Endothelial cell of umbilical vein (primary cell): ENCODE measurements at regions not wholly inside any gene's neighbourhood (a gene's known extent, or its start where the extent isn't known, plus 50 kb on each side); places are given as distances from the start of the nearest gene placed in this dataset.

Experiments
- BruUV-seq: library from RNA; stranded (reverse); fragments of 400-500 nt; replicated peaks from 2 replicates; lab custom pipeline; 2021; lab: Mats Ljungman, UMichigan
- CTCF ChIA-PET: fragments of 300-600, 350-600 bp; sonication (Branson Sonifier 250); formaldehyde crosslinking; loops from one replicate; lab custom pipeline; 2021; ENCODE audit warnings: antibody characterized with exemption, inconsistent platforms; lab: Charles Lee
- POLR2A ChIA-PET: fragments of 300-600, 350-600 bp; sonication (Branson Sonifier 250); formaldehyde crosslinking; loops from one replicate; lab custom pipeline; 2021; ENCODE audit warnings: antibody characterized with exemption, inconsistent platforms; lab: Charles Lee
- DNase-seq: peaks from one replicate; pipeline ENCODE4 v3.0.0-alpha.2; 2011; ENCODE audit warnings: low read depth, low spot score
- FAIRE-seq: peaks from 2 replicates; lab custom pipeline; 2011; peaks lifted over from hg19 to GRCh38; lab: Jason Lieb, UNC
- H2AFZ ChIP-seq: 2 replicates; pipeline ENCODE4 v1.6.0; 2012; ENCODE audit warnings: low read depth, low read length, control low read depth, inconsistent platforms
- H3K27ac ChIP-seq: 2 replicates; pipeline ENCODE4 v1.5.1; 2011; ENCODE audit warnings: low read depth, mild to moderate bottlenecking, control low read depth, low read length, moderate library complexity; ENCODE audit not compliant: insufficient read depth
- H3K27me3 ChIP-seq, 2 experiments: 2 replicates each; pipeline versions ENCODE4 v1.6.0 to v1.6.1; 2011; ENCODE audit warnings: low read length in 2 of 2, mixed read lengths in 1 of 2; ENCODE audit not compliant: control insufficient read depth in 2 of 2, insufficient read depth in 2 of 2
- H3K36me3 ChIP-seq, 2 experiments: 2 replicates in 1 of 2; 3 replicates in 1 of 2; pipeline ENCODE4 v1.5.1; 2011; ENCODE audit warnings: low read length in 2 of 2, mild to moderate bottlenecking in 1 of 2, moderate library complexity in 1 of 2; ENCODE audit not compliant: control insufficient read depth in 2 of 2, insufficient read depth in 2 of 2; ENCODE audit errors: extremely low read depth in 1 of 2
- H3K4me1 ChIP-seq: 3 replicates; pipeline ENCODE4 v1.5.1; 2011; ENCODE audit warnings: mild to moderate bottlenecking, low read length; ENCODE audit not compliant: control insufficient read depth, insufficient read depth; ENCODE audit errors: extremely low read depth
- H3K4me2 ChIP-seq: 2 replicates; pipeline ENCODE4 v1.6.1; 2011; ENCODE audit warnings: low read length, control low read depth, mixed read lengths; ENCODE audit not compliant: insufficient read depth
- H3K4me3 ChIP-seq, 3 experiments: fragments of 200-600 bp in 1 of 3; sonication (generic), shearing (Covaris generic) in 1 of 3; replicated peaks in 1 of 3; 2 replicates each; pipeline ENCODE4 v1.5.1; 2011 to 2016; ENCODE audit warnings: control low read depth in 3 of 3, low read length in 3 of 3, mild to moderate bottlenecking in 2 of 3, inconsistent platforms in 1 of 3, low read depth in 1 of 3, moderate library complexity in 1 of 3; ENCODE audit not compliant: insufficient read depth in 1 of 3
- H3K79me2 ChIP-seq: 2 replicates; pipeline ENCODE4 v1.6.0; 2012; ENCODE audit warnings: low read length, inconsistent platforms; ENCODE audit not compliant: control insufficient read depth, insufficient read depth
- H3K9ac ChIP-seq: replicated peaks from 2 replicates; pipeline ENCODE3; 2011; ENCODE audit warnings: low read length, control low read depth; ENCODE audit not compliant: insufficient read depth; ENCODE audit errors: extremely low read depth
- H3K9me1 ChIP-seq: replicated peaks from 3 replicates; pipeline ENCODE4 v1.6.0; 2011; ENCODE audit warnings: mild to moderate bottlenecking, low read length; ENCODE audit not compliant: control insufficient read depth, insufficient read depth; ENCODE audit errors: extremely low read depth
- H3K9me3 ChIP-seq: replicated peaks from 2 replicates; pipeline ENCODE4 v1.5.1; 2012; ENCODE audit warnings: low read length, inconsistent platforms; ENCODE audit not compliant: control insufficient read depth, insufficient read depth
- H4K20me1 ChIP-seq: replicated peaks from 2 replicates; pipeline ENCODE3; 2011; ENCODE audit warnings: mild to moderate bottlenecking, low read length; ENCODE audit not compliant: control insufficient read depth, insufficient read depth; ENCODE audit errors: extremely low read depth
- CTCF ChIP-seq, 2 donors: IDR thresholded peaks; 1 replicate in 1 of 2; 2 replicates in 1 of 2; pipeline ENCODE4 v1.5.1; 2011; ENCODE audit warnings: low read length in 2 of 2, mild to moderate bottlenecking in 2 of 2, moderate library complexity in 2 of 2, control low read depth in 1 of 2, inconsistent platforms in 1 of 2, low read depth in 1 of 2; ENCODE audit not compliant: insufficient read depth in 1 of 2; ENCODE audit errors: extremely low read depth in 1 of 2
- EZH2 ChIP-seq: IDR thresholded peaks from 2 replicates; pipeline ENCODE4 v1.6.1; 2012; ENCODE audit warnings: borderline replicate concordance, low read depth, mild to moderate bottlenecking, moderate library complexity, low read length, inconsistent platforms; ENCODE audit not compliant: severe bottlenecking
- FOS ChIP-seq: IDR thresholded peaks from 2 replicates; pipeline ENCODE4 v1.6.1; 2011; ENCODE audit warnings: mild to moderate bottlenecking, low read length, moderate library complexity, borderline replicate concordance; ENCODE audit not compliant: insufficient read depth
- GATA2 ChIP-seq: IDR thresholded peaks from 2 replicates; pipeline ENCODE4 v1.7.0; 2011; ENCODE audit warnings: low read depth, mild to moderate bottlenecking, moderate library complexity, mixed read lengths, low read length; ENCODE audit not compliant: insufficient read length, insufficient read depth
- JUN ChIP-seq: IDR thresholded peaks from 2 replicates; pipeline ENCODE4 v1.6.1; 2011; ENCODE audit warnings: borderline replicate concordance, low read depth; ENCODE audit not compliant: insufficient read length, insufficient read depth
- MAX ChIP-seq: IDR thresholded peaks from 2 replicates; pipeline ENCODE4 v1.6.1; 2011; ENCODE audit not compliant: insufficient read depth, insufficient read length
- MYC ChIP-seq: IDR thresholded peaks from one replicate; pipeline ENCODE4 v1.6.1; 2011; ENCODE audit warnings: mild to moderate bottlenecking, low read depth, low read length
- POLR2A ChIP-seq: IDR thresholded peaks from 2 replicates; pipeline ENCODE4 v1.6.1; 2012; ENCODE audit warnings: low read depth, mild to moderate bottlenecking, control low read depth, low read length
- POLR2AphosphoS5 ChIP-seq: IDR thresholded peaks from 2 replicates; pipeline ENCODE4 v1.6.1; 2012; ENCODE audit warnings: low read depth, mild to moderate bottlenecking, control low read depth, low read length, moderate library complexity; ENCODE audit not compliant: insufficient read depth
- dilution Hi-C: fragments of 300-500 bp; cut with MboI; formaldehyde crosslinking; loops from one replicate; pipeline ENCODE4 v1.15.0; 2019; ENCODE audit warnings: low sequenced_read_pairs; ENCODE audit not compliant: extremely low pct_ligation_motif_present
- intact Hi-C: fragments of 100-400 bp; cut with micrococcal nuclease; formaldehyde crosslinking; loops from one replicate; pipeline ENCODE4 v1.10.0; 2022

GRCh38 chr9:95584176-95584575, 67.4 kb upstream of the PTCH1 start:
- H3K4me1 ChIP-seq = peaks cover 4% of the 10 kb centered on the region
- H3K27ac ChIP-seq = no peak overlapping the region
- no peak overlapping the region for H3K9ac ChIP-seq
- ChIA-PET CTCF (no interaction called here), POLR2A (no interaction called here)
- no peaks in the 10 kb centered on the region for H3K9me1 ChIP-seq
- no peak for DNase-seq
- H3K9me3 ChIP-seq = no peaks in the 10 kb centered on the region
- no peak overlapping the region for H3K4me2 ChIP-seq
- no TSS peak for BruUV-seq
- intact Hi-C loops (no loop called here), dilution Hi-C loops (no loop called here)
- peaks cover 2 to 3% of the 10 kb centered on the region in 2 experiments for H3K27me3 ChIP-seq
- no peak overlapping the region for H2AFZ ChIP-seq
- no peaks in the 10 kb centered on the region for H4K20me1 ChIP-seq
- no peak overlapping the region for H3K4me3 ChIP-seq
- H3K36me3 ChIP-seq = no peaks in the 10 kb centered on the region
- H3K79me2 ChIP-seq = no peaks in the 10 kb centered on the region
- FAIRE-seq = no peak
- TF ChIP-seq POLR2AphosphoS5 (no peak), CTCF (IDR thresholded peaks at IDR 0.05; ENCODE audit: extremely low read depth in 1 of 2, insufficient read depth in 1 of 2, low read depth in 1 of 2, low read length in 2 of 2) (no peak), FOS (no peak), JUN (no peak), POLR2A (no peak), MAX (no peak), GATA2 (no peak), EZH2 (no peak), MYC (no peak)
